ENCODE measurements at regions not wholly inside any gene's neighbourhood (a gene's known extent, or its start where the extent isn't known, plus 50 kb on each side); places are given as distances from the start of the nearest gene placed in this dataset.

GRCh38 chr14:30034152-30034551 is 106.5 kb upstream of the PRKD1 start:
- TF ChIP-seq, protein P1, sequence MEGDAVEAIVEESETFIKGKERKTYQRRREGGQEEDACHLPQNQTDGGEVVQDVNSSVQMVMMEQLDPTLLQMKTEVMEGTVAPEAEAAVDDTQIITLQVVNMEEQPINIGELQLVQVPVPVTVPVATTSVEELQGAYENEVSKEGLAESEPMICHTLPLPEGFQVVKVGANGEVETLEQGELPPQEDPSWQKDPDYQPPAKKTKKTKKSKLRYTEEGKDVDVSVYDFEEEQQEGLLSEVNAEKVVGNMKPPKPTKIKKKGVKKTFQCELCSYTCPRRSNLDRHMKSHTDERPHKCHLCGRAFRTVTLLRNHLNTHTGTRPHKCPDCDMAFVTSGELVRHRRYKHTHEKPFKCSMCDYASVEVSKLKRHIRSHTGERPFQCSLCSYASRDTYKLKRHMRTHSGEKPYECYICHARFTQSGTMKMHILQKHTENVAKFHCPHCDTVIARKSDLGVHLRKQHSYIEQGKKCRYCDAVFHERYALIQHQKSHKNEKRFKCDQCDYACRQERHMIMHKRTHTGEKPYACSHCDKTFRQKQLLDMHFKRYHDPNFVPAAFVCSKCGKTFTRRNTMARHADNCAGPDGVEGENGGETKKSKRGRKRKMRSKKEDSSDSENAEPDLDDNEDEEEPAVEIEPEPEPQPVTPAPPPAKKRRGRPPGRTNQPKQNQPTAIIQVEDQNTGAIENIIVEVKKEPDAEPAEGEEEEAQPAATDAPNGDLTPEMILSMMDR (IDR thresholded peaks at IDR 0.05) = no peak
- TF ChIP-seq EZH2 (IDR thresholded peaks at IDR 0.05) = no peak

Data from neural progenitor cell (in vitro differentiated cells).